ENCODE measurements at regions not wholly inside any gene's neighbourhood (a gene's known extent, or its start where the extent isn't known, plus 50 kb on each side); places are given as distances from the start of the nearest gene placed in this dataset.

- Histone ChIP-seq H3F3A (replicated peaks; ENCODE audit: low read depth) (no peaks in the 10 kb centered on the region), H2AFZ (no peak overlapping the region), H3K27ac (ENCODE audit: low read depth) (no peak overlapping the region), H3K9me2 (ENCODE audit: insufficient read depth) (no peaks in the 10 kb centered on the region), H3K4me3 (no peak overlapping the region), H3K36me3 (ENCODE audit: insufficient read depth) (no peaks in the 10 kb centered on the region), H3K79me2 (replicated peaks; ENCODE audit: insufficient read depth) (no peaks in the 10 kb centered on the region), H3K4me2 (no peak overlapping the region), H3K27me3 (ENCODE audit: insufficient read depth) (no peaks in the 10 kb centered on the region), H3K4me1 (ENCODE audit: insufficient read depth) (no peaks in the 10 kb centered on the region), H4K20me1 (replicated peaks; ENCODE audit: insufficient read depth) (no peaks in the 10 kb centered on the region)
- no peak overlapping the region for H3K4me3 Mint-ChIP-seq
- TF ChIP-seq, protein P1, sequence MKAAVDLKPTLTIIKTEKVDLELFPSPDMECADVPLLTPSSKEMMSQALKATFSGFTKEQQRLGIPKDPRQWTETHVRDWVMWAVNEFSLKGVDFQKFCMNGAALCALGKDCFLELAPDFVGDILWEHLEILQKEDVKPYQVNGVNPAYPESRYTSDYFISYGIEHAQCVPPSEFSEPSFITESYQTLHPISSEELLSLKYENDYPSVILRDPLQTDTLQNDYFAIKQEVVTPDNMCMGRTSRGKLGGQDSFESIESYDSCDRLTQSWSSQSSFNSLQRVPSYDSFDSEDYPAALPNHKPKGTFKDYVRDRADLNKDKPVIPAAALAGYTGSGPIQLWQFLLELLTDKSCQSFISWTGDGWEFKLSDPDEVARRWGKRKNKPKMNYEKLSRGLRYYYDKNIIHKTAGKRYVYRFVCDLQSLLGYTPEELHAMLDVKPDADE (IDR thresholded peaks at IDR 0.05) = no peak
- no peak for TF ChIP-seq ZNF114 (CRISPR knock-in tag; IDR thresholded peaks at IDR 0.05)
- no peak for TF ChIP-seq EZH2phosphoT487 (IDR thresholded peaks at IDR 0.05; ENCODE audit: unreplicated experiment)
- TF ChIP-seq STAT1 (IDR thresholded peaks at IDR 0.05; ENCODE audit: unreplicated experiment) = no peak
- no peak for TF ChIP-seq JUNB (IDR thresholded peaks at IDR 0.05; ENCODE audit: unreplicated experiment)
- no peaks in the 10 kb centered on the region for H3K36me3 Mint-ChIP-seq (ENCODE audit: low read depth)
- no peaks in the 10 kb centered on the region; the same call in 2 of the 3 replicates for H3K4me1 Mint-ChIP-seq
- DNase-seq (ENCODE audit: low spot score) (no peak), ATAC-seq (no peak)
- H3K27ac Mint-ChIP-seq = no peak overlapping the region
- H3K9me3 Mint-ChIP-seq = no peaks in the 10 kb centered on the region
- peaks cover 2% of the 10 kb centered on the region for H3K27me3 Mint-ChIP-seq (ENCODE audit: insufficient read depth, low read depth, poor library complexity)
Measured at GRCh38 chr18:41162781-41163180, 792.3 kb upstream of the PIK3C3 start.

DNA sequence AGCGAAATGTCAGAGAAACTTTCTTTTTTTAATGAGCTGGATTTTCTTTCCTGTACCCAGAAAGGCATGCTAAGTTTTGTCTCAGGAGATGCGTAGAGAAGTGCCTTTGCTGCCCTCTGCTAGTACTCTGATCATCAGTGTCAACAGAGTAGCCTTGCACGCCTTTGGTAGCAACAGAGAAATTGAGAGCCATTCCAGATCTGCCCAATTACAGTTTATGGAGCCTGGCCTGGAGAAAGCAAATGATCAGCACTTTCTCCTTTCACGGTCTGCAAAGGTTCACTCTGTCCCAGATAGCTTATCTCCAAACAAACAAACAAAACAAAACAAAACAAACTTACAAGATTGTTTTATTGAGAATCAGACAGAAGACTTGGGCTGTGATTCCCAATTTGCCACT, 792.8 kb upstream of the PIK3C3 start:
- peaks cover 2% of the 10 kb centered on the region for H3K27me3 Mint-ChIP-seq (ENCODE audit: insufficient read depth, low read depth, poor library complexity)
- TF ChIP-seq EZH2 (IDR thresholded peaks at IDR 0.05; ENCODE audit: low read depth, unreplicated experiment) = no peak
- TF ChIP-seq NANOG (IDR thresholded peaks at IDR 0.05; ENCODE audit: borderline replicate concordance) = no peak
- no peak for TF ChIP-seq POLR2AphosphoS5 (IDR thresholded peaks at IDR 0.05; ENCODE audit: low read depth)
- TF ChIP-seq, protein P2, sequence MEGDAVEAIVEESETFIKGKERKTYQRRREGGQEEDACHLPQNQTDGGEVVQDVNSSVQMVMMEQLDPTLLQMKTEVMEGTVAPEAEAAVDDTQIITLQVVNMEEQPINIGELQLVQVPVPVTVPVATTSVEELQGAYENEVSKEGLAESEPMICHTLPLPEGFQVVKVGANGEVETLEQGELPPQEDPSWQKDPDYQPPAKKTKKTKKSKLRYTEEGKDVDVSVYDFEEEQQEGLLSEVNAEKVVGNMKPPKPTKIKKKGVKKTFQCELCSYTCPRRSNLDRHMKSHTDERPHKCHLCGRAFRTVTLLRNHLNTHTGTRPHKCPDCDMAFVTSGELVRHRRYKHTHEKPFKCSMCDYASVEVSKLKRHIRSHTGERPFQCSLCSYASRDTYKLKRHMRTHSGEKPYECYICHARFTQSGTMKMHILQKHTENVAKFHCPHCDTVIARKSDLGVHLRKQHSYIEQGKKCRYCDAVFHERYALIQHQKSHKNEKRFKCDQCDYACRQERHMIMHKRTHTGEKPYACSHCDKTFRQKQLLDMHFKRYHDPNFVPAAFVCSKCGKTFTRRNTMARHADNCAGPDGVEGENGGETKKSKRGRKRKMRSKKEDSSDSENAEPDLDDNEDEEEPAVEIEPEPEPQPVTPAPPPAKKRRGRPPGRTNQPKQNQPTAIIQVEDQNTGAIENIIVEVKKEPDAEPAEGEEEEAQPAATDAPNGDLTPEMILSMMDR (conservative IDR thresholded peaks at IDR 0.05; ENCODE audit: low read depth in 2 of 2) = no peak
- no peak for TF ChIP-seq ZNF462 (CRISPR knock-in tag; IDR thresholded peaks at IDR 0.05)
- no peak for TF ChIP-seq ZNF114 (CRISPR knock-in tag; IDR thresholded peaks at IDR 0.05)
- no peak for TF ChIP-seq JUNB (IDR thresholded peaks at IDR 0.05; ENCODE audit: unreplicated experiment)

More for the DNA sequence above, 792.8 kb upstream of the PIK3C3 start:
- Histone ChIP-seq H3K27me3 (ENCODE audit: insufficient read depth) (no peaks in the 10 kb centered on the region), H3K4me2 (no peak overlapping the region), H3K79me2 (replicated peaks; ENCODE audit: insufficient read depth) (no peaks in the 10 kb centered on the region), H4K20me1 (replicated peaks; ENCODE audit: insufficient read depth) (no peaks in the 10 kb centered on the region), H2AFZ (peak overlapping the region; percentile 66; the same call in 1 of the 2 replicates), H3K36me3 (ENCODE audit: insufficient read depth) (no peaks in the 10 kb centered on the region), H3K9me2 (ENCODE audit: insufficient read depth) (no peaks in the 10 kb centered on the region), H3K4me1 (ENCODE audit: insufficient read depth) (no peaks in the 10 kb centered on the region), H3K4me3 (no peak overlapping the region), H3K27ac (ENCODE audit: low read depth) (no peak overlapping the region), H3F3A (replicated peaks; ENCODE audit: low read depth) (no peaks in the 10 kb centered on the region)
- H3K36me3 Mint-ChIP-seq (ENCODE audit: low read depth) = no peaks in the 10 kb centered on the region
- H3K9me3 Mint-ChIP-seq = no peaks in the 10 kb centered on the region
- no peaks in the 10 kb centered on the region; the same call in 2 of the 3 replicates for H3K4me1 Mint-ChIP-seq
- no peak overlapping the region for H3K4me3 Mint-ChIP-seq
- H3K27ac Mint-ChIP-seq = no peak overlapping the region; the same call in 1 of the 2 replicates
- ATAC-seq (no peak), DNase-seq (ENCODE audit: low spot score) (no peak)

Measured in GM23338 (cell line).